ENCODE measurements at regions not wholly inside any gene's neighbourhood (a gene's known extent, or its start where the extent isn't known, plus 50 kb on each side); places are given as distances from the start of the nearest gene placed in this dataset.

GRCh38 chr9:25573281-25573680 lies 105.0 kb downstream of the TUSC1 start:
- TF ChIP-seq GATA2 (IDR thresholded peaks at IDR 0.05; ENCODE audit: low read depth, low read length): no peak
- TF ChIP-seq GATA3 (IDR thresholded peaks at IDR 0.05; ENCODE audit: low read depth, low read length): no peak

Measured in SH-SY5Y (cell line).